ENCODE measurements at regions not wholly inside any gene's neighbourhood (a gene's known extent, or its start where the extent isn't known, plus 50 kb on each side); places are given as distances from the start of the nearest gene placed in this dataset.

DNA sequence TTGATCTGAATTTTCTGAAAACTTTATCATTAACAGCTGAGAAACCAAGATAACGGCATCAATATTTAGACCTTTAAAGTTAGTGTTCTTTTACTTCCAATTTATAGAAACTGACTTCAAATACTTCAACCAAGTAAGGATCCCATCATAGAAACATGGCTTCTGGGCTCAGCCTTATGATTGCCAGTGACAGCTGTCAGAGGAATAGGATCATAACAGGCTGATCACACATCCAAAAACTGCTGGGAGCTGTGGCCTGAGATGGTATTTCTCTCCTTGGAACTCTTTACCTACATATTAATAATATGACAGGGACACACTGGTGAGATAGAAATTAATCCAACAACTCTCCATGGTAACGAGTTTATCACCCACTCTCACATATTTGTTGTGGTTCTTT lies 448.3 kb upstream of the NMUR2 start:
- no peak for DNase-seq (ENCODE audit: low read depth in 2 of 3, low spot score in 2 of 3)

DNA sequence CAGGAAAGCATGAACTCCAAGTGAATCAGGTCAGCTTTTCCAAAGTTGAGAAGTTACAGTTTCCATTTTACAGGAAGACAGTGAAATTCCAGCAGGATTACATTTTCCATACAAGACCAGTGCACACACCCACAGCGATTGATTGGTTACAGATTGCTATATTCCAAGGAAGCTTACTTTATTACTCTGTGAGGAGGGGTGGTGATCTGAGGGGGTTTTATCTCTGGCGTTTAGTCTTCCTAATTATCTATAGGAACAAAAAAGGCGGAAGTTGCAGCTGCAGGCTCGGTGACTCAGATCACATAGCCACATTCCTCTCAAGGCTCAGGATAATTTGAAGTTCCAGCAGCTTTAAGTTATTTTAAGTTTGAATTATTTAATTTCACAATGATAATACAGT lies 450.4 kb upstream of the NMUR2 start:
- DNase-seq (ENCODE audit: low read depth in 2 of 3, low spot score in 2 of 3), result no peak

DNA sequence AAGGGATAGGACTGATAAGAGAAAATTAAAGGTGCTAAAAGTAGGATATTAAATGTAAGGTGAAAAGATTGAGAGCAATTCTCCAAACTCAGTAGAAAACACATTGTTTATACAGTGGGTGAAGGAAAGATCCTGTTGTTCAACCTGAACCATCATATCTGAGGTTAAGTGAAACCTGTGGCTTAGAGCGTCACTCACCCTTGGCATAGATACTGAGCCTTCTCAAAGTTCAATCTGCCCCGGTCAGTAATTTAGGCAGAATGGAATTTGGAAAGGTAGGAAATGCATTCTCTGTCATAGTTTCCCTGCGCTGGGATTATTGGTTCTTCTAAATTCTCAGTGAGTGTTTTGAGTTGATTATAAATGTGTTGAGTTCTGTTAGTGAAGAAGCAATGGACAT lies 456.2 kb upstream of the NMUR2 start:
- no peak for DNase-seq (ENCODE audit: low read depth in 2 of 3, low spot score in 2 of 3)

DNA sequence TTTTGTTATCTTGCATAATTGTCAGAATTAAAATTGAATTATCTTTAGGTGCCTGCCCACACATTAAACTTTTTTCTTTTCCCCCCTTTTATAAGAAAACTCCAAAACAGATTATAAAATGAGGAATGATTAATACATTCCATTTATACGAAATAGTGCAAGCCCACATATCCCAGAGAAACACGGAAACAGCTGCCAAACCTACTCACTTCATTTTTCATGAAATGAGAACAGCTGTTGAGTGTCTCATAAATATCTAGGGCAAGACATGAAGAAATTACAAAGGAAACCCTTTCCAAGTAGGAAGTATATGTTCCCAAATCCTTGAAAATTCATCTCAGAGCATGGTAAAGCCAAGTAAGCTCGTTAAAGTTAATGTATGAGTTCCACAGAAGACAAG lies 459.4 kb upstream of the NMUR2 start:
- no peak for DNase-seq (ENCODE audit: low read depth in 2 of 3, low spot score in 2 of 3)

DNA sequence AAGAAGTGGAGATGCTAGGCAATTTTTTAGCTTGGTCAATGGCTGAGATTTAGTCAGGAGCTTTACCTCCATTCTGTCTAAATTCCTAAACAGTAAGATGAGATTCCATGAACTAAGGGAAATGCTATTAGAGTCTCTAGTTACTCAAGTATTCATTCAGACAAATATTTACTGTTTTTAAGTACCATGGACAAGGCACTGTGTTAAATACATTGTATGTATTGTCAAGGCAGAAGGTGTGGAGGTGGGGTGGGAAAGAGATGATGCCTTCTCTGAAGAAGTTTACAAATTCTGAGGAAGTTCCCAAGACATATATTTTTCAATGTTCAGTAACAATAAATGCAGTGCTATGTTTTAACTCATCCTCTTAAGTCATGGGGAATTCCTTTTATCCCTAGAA lies 459.9 kb upstream of the NMUR2 start:
- no peak for DNase-seq (ENCODE audit: low read depth in 2 of 3, low spot score in 2 of 3)

DNA sequence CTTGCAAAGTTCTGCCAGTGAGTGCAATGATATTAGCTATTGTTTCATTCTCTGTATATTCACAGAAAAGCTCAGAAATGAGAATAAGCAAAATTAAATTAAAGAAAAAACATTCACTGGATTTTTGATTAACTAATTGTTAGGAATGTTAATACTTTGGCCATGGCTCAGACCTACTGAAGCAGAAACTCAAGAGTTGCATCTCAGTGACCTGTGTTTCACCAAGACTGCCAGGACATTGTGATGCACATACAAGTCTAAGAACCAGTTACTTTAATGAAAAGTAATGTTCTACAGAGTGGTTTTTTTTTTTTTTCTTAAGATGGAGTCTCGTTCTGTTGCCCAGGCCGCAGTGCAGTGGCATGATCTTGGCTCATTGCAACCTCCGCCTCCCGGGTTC lies 464.9 kb upstream of the NMUR2 start:
- DNase-seq (ENCODE audit: low read depth in 2 of 3, low spot score in 2 of 3), result no peak

DNA sequence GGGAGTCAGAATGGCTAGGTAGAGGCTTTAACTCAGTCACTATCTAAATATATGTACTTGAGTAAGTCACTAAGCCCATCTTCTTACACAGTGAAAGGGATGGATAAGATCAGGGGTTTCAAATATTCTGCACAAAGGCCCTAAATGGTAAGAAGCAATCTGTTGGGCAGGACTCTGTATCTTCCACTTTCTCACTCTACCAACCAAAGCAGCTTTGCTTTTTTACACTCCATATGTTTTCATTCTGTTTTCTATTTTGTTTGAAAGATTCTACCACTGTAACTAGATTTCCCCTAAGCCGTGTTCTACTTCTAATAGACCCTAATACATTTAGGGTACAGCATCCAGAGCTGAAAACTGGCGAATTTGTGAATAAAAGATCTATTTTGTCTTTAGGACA lies 477.5 kb upstream of the NMUR2 start:
- no peak for DNase-seq (ENCODE audit: low read depth in 2 of 3, low spot score in 2 of 3)

DNA sequence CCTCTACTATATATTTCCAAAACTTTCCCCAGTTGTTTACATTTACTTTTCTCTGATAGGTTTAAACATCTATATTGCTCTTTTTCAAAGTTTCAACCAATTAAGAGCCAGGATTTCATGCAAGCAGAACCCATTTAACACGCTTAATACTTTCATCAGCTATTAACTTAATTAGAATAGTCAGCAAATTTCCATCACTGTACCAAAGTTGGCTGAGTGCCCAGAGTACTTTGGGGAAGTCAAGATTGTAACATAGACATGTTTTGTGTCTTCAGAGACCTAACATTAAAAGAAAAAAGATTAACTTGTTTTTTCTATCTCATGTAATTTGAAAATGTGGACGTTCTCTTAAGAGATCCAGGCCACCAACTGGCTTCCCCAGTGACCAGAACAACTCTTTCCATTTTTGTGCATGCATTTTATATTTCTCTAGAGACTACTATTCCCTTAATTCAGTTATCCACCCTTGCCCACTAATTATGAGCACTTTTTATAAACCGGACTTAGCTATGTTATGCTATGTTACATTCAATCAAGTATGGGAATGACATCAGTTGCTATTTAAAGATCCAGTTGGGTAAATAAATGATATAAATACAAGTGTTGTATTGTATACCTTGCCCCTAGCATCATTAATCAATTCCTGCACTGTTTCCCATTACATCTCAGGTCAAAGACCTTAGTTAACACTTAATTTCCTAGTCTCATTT lies 478.1 kb upstream of the NMUR2 start:
- no peak for DNase-seq (ENCODE audit: low read depth in 2 of 3, low spot score in 2 of 3)

DNA sequence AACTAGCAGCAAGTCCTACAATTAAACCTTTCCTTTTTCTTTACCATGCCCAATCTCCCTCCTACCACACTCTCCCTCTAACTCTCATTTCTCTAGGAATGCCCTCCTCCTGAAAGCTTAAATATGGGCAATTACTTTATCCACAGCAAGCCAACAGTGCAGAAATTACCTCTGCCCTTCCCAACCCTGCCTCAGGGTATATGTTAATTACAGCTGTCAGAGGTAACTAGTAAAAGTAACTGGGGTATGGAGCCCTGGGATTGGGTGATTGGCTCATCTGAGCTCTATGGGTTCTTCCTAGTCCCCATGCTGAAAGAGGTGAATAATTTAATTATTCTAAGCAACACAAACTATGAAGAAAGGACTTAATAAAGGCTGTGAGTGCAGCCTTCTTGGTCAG lies 478.9 kb upstream of the NMUR2 start:
- DNase-seq (ENCODE audit: low read depth in 2 of 3, low spot score in 2 of 3), result no peak

DNA sequence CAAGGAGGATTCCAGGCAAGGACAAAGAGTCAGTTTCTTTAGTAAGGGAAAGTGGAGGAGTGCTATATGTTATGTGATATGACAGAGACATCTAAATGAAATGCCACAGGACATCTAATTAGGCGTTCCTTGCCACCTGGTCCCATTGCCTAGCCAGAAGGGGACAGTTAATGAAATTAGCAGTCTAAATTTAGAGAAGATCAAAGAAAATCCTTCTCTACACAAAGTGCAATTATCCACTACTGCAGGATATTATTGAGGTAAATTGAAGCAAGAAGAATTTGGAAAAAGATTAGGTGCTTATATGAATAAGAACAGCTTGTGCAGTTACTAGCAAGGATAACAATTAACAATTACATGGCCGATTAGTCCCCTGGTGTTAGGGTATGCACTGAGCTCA lies 495.3 kb upstream of the NMUR2 start:
- DNase-seq (ENCODE audit: low read depth in 2 of 3, low spot score in 2 of 3), result no peak

DNA sequence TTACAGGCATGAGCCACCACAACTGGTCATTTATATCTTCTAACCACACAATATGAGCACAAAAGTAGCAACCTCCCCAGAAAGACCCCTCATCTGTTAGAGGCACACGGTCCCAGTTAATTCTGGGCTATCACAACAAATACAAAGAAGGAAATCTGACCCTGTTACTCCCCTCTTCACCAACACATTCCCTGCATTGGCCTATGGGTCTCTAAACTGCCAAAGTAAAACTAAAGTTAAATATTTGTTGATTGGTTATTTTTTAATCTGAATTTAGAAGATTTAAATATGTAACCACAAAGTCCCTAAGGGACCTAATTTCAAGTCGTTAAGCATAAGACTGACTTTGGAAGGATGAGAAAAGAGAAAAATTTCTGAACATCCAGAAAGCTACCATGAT lies 496.7 kb upstream of the NMUR2 start:
- DNase-seq (ENCODE audit: low read depth in 2 of 3, low spot score in 2 of 3), result no peak

DNA sequence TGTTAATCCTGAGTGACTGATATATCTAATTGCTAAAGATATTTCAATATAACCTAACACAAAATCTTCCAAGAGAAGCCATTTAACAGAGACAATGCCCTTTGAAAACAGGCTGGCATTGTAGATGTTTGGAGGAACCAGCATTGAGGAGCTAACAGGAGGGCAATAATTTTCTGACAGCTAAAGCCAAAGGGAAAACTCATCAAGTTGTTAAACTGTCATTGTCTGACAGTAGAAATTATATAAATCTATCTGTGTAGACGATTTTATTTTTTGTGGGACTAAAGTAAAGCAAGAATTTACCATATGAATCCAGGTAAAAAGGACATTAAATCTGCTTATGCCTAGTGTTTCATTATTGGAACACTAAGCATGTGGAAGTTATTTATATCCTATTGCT lies 500.2 kb upstream of the NMUR2 start:
- no peak for DNase-seq (ENCODE audit: low read depth in 2 of 3, low spot score in 2 of 3)

DNA sequence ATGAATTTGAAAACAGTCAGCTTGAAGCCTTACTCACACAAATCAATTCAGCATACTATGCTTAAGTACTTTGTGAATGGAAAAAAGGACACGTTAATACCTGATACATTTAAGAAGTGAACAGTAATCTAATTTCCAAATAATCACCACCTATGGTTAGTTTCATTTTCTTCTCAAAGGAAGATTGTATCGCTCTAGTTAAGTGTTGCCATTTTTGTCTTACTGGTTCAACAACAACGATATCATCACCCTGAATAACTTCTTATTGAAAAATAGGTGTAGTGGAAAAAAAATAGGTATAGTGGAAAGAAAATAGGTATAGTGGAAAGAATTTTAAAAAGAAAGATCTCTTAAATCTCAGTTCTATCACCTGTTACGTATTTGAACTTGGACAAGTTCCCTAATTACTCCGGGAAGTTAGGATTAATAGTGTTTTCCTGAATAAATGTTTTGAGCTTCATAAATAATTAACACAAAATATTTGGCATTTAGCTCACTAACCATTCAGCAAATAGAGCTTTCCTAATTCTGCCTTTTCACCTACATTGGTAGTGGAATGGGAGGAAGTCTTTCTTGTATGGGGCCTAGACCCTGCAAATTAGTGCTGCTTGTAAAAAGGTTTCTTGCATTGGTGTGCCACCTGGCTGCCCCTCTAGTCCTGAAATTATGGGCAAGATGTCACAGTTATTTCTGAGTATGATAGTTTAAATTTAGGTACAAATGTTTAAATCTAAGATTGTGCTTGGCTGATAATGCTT lies 502.6 kb upstream of the NMUR2 start:
- DNase-seq (ENCODE audit: low read depth in 2 of 3, low spot score in 2 of 3), result no peak

DNA sequence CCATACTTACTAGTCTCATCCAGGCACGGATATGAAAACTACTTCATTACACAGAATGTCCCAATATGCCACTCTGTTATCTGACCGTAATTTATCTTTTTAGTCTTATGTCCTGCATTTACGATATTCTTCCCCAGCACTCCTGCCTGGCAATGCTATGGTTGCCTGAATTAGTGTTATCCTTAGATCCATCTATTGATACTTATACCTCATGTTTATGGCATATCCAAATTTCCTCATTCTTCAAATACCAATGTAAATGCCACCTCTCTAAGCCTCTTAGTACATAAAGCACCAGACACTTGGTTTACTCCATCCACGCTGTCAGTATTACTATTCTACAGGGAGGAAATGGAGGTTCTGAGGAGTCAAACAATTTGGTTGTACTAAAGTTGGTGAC lies 507.8 kb upstream of the NMUR2 start:
- no peak for DNase-seq (ENCODE audit: low read depth in 2 of 3, low spot score in 2 of 3)

DNA sequence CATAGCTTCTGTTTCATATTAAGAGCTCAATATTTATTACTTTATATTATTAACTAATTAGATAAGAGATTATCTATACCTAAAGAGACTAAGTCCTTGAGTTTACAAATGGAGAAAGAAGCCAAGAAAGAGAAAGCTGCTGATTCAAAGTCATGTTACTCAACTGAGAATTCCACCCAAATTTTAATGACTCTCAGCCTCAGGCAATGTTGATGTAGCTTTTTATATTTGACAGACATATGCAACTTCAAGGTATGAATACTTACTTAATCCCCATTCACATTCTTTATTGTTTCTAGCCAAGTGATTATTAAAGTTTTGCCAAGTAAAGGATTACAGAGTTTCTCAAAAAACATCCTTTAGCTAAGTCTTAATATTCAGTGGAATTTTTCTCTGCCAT lies 527.5 kb upstream of the NMUR2 start:
- no peak for DNase-seq (ENCODE audit: low read depth in 2 of 3, low spot score in 2 of 3)

DNA sequence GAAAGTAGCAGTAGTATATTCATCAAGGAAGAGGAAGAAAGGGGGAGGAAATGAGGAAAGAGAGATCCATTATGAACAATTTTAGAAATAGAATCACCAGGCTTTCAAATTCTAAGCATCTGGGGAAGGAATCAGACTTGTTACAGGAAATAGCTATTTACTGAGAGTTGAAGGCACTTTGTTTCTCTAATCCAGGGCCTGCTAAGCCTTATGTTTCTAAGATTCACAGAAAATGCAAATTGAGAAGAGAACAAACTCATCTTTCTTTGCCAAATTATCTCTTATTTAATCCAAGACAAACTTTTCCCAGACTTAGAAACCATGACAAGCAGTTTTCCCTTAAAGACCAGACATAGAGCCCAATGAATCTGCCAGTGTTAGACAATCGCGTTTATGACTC lies 528.0 kb upstream of the NMUR2 start:
- DNase-seq (ENCODE audit: low read depth in 2 of 3, low spot score in 2 of 3), result no peak

DNA sequence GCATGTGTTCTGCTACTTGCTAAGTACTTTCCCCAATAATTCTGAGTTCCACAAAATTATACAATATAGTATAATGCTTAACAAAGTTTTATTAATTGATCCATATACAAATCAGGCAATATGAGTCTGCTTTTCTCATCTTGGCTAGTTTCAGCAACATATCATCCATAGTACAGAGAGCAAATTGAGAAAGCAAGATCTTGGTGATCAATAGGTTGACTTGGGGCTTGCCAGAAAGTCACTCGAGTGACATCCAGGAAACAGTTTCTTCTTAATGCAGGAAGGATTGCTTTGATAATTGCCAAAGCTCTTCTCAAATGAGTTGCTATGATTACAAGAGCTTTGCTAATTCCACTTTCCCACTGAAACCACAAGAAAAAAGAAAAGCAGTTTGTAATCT lies 533.6 kb upstream of the NMUR2 start:
- DNase-seq (ENCODE audit: low read depth in 2 of 3, low spot score in 2 of 3), result no peak

DNA sequence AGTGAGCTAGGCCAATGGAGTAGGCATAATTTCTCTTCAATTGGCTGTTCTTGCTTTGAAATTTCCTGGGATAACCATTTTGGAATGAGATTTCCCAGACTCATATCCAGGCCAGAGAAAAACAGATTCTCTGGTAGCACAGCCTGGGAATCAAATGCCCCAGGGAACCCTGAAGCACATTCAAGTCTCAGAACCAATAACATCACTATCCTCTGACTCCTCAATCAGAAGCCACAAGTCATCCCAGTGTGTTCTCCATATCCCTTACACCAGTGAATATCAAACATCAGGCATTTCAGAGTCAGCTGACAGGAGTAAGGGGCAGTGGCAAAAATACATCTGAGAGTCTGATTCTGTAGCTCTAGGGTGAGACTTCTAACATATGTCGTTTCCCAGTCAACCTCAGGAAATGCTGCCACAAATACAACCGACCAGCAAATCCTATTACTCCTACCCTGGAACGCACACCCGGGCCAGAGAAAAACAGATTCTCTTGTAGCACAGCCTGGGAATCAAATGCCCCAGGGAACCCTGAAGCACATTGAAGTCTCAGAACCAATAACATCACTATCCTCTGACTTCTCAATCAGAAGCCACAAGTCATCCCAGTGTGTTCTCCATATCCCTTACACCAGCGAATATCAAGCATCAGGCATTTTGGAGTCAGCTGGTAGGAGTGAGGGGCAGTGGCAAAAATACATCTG lies 537.7 kb upstream of the NMUR2 start:
- no peak for DNase-seq (ENCODE audit: low read depth in 2 of 3, low spot score in 2 of 3)

DNA sequence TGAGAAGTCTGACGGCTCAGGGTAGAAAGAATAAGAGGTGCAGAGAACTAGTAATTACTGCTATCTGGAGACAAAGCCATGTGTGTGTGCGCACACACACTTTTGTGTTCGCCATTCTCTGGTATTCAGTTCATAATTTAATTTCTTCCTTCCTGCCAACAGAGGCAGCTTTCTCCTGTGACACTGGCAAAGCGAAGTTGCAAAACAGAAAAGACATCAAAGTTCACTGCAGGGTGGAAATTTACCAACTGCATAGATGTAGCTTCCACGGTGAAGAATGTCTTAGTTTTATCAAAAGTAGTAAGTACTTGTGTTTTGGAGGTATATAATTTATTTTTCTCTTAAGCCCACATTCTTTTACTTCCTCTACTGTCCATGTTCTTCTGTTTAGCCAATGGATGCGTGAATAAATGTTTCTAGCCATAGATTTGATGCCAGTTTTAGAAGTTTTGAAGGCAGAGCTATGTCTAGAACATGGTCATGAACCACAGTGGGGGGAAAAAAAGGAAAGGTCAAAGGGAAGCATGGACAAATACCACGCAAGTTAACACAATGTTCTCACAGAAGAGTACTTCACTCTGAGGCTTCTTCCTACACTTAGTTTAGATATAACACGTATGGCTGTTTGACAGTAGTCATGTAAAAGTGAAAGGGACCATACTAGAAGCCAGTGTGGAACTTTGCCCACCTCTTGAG lies 536.5 kb upstream of the GRIA1 start:
- no peak for DNase-seq (ENCODE audit: low read depth in 2 of 3, low spot score in 2 of 3)

DNA sequence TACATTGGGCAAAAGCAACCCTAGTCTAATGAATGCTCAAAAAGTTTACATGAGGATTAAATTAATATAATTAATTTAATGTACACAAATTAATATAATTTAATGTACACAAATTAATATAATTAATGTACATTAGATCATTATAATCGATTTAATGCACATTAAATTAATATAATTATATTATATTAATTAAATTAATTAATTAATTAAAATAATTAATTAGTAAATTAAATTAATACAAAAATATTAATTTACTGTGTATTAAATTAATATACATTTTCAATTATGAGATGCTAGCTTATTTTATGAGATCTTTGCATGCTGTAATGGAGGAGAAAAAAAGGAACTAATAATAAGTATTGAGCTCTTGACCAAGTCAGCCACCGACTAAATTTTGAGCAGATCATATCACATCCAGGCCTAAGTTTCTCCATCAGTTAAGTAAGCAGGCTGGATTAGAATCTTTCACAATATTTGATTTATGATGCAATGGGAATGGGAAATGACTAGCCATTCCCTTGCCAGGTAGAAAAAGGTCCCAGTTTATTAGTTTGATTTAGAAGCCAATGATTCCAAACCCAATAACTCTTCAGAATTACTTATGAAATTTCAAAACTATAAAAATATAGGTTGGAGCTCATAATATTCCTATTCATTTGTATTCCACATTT lies 533.4 kb upstream of the GRIA1 start:
- DNase-seq (ENCODE audit: low read depth in 2 of 3, low spot score in 2 of 3), result no peak
